HEK293 (cell line): ENCODE measurements at regions not wholly inside any gene's neighbourhood (a gene's known extent, or its start where the extent isn't known, plus 50 kb on each side); places are given as distances from the start of the nearest gene placed in this dataset.
A peak's percentile ranks its signal among the peaks of the same experiment; 100 is the strongest.

Experiments used
- FEZF1 ChIP-seq: fragments of 450-650 bp; formaldehyde crosslinking; IDR thresholded peaks from 2 replicates; pipeline ENCODE4 v1.5.1; 2016; ENCODE audit warnings: missing biosample characterization, missing genetic modification characterization
- TRIM28 ChIP-seq: IDR thresholded peaks from 2 replicates; pipeline ENCODE4 v1.6.1; 2011; ENCODE audit warnings: low read length, control low read depth, borderline replicate concordance
- ZFP37 ChIP-seq: fragments of 450-650 bp; formaldehyde crosslinking; IDR thresholded peaks from 2 replicates; pipeline ENCODE4 v1.5.1; 2016; ENCODE audit warnings: missing biosample characterization, missing genetic modification characterization
- ZIC2 ChIP-seq: fragments of 450-650 bp; formaldehyde crosslinking; IDR thresholded peaks from 2 replicates; pipeline ENCODE4 v1.5.1; 2016; ENCODE audit warnings: missing biosample characterization, missing genetic modification characterization
- ZNF10 ChIP-seq: fragments of 450-650 bp; formaldehyde crosslinking; IDR thresholded peaks from 2 replicates; pipeline ENCODE4 v1.5.1; 2017; ENCODE audit warnings: missing biosample characterization, missing genetic modification characterization
- ZNF114 ChIP-seq: fragments of 450-650 bp; formaldehyde crosslinking; IDR thresholded peaks from 2 replicates; pipeline ENCODE4 v1.5.0; 2017; ENCODE audit warnings: missing biosample characterization, missing genetic modification characterization
- ZNF157 ChIP-seq: fragments of 450-650 bp; formaldehyde crosslinking; IDR thresholded peaks from 2 replicates; pipeline ENCODE4 v1.5.1; 2016; ENCODE audit warnings: missing biosample characterization, missing genetic modification characterization
- ZNF16 ChIP-seq: fragments of 450-650 bp; formaldehyde crosslinking; IDR thresholded peaks from 2 replicates; pipeline ENCODE4 v1.5.1; 2016; ENCODE audit warnings: low read depth, missing biosample characterization, missing genetic modification characterization
- ZNF19 ChIP-seq: fragments of 450-650 bp; formaldehyde crosslinking; IDR thresholded peaks from 2 replicates; pipeline ENCODE4; 2016; ENCODE audit warnings: missing biosample characterization, missing genetic modification characterization, low read depth
- ZNF341 ChIP-seq: fragments of 450-650 bp; formaldehyde crosslinking; IDR thresholded peaks from 2 replicates; pipeline ENCODE4; 2016; ENCODE audit warnings: low read depth, missing biosample characterization, missing genetic modification characterization
- ZNF423 ChIP-seq: fragments of 450-650 bp; formaldehyde crosslinking; IDR thresholded peaks from 2 replicates; pipeline ENCODE4 v1.5.1; 2016; ENCODE audit warnings: missing biosample characterization, missing genetic modification characterization
- ZNF433 ChIP-seq: fragments of 450-650 bp; formaldehyde crosslinking; IDR thresholded peaks from 2 replicates; pipeline ENCODE4 v1.5.1; 2016; ENCODE audit warnings: missing biosample characterization, missing genetic modification characterization, low read depth
- ZNF510 ChIP-seq: fragments of 450-650 bp; formaldehyde crosslinking; IDR thresholded peaks from 2 replicates; pipeline ENCODE4 v1.5.1; 2018; ENCODE audit warnings: mild to moderate bottlenecking, missing genetic modification characterization, missing biosample characterization; ENCODE audit not compliant: insufficient replicate concordance
- ZNF514 ChIP-seq: fragments of 450-650 bp; formaldehyde crosslinking; IDR thresholded peaks from 2 replicates; pipeline ENCODE4 v1.5.1; 2016; ENCODE audit warnings: missing biosample characterization, missing genetic modification characterization
- ZNF658 ChIP-seq: fragments of 450-650 bp; formaldehyde crosslinking; IDR thresholded peaks from 2 replicates; pipeline ENCODE4; 2016; ENCODE audit warnings: missing biosample characterization, missing genetic modification characterization
- ZNF76 ChIP-seq: fragments of 450-650 bp; formaldehyde crosslinking; IDR thresholded peaks from 2 replicates; pipeline ENCODE4; 2016; ENCODE audit warnings: low read depth, missing biosample characterization, missing genetic modification characterization, borderline replicate concordance
- ZSCAN30 ChIP-seq: fragments of 450-650 bp; IDR thresholded peaks from 2 replicates; pipeline ENCODE4 v1.5.1; 2018; ENCODE audit warnings: missing biosample characterization, mild to moderate bottlenecking, missing genetic modification characterization, moderate library complexity
- TF ChIP-seq, protein P1 (sequence below): fragments of 450-650 bp; formaldehyde crosslinking; IDR thresholded peaks from 2 replicates; pipeline ENCODE4 v1.5.1; 2016; ENCODE audit warnings: missing biosample characterization, missing genetic modification characterization
- TF ChIP-seq, protein P2 (sequence below): fragments of 450-650 bp; IDR thresholded peaks from 2 replicates; pipeline ENCODE4 v1.5.1; 2018; ENCODE audit warnings: missing biosample characterization, mild to moderate bottlenecking, missing genetic modification characterization
- TF ChIP-seq, protein P3 (sequence below): fragments of 450-650 bp; formaldehyde crosslinking; IDR thresholded peaks from 2 replicates; pipeline ENCODE4 v1.5.0; 2017; ENCODE audit warnings: missing biosample characterization, missing genetic modification characterization, borderline replicate concordance
- TF ChIP-seq, protein P4 (sequence below): fragments of 450-650 bp; formaldehyde crosslinking; IDR thresholded peaks from 2 replicates; pipeline ENCODE4 v1.5.1; 2016; ENCODE audit warnings: missing biosample characterization, missing genetic modification characterization
- TF ChIP-seq, protein P5 (sequence below): fragments of 450-650 bp; formaldehyde crosslinking; IDR thresholded peaks from 2 replicates; pipeline ENCODE4 v1.5.1; 2016; ENCODE audit warnings: missing biosample characterization, missing genetic modification characterization, low read depth
- TF ChIP-seq, protein P6 (sequence below): fragments of 450-650 bp; formaldehyde crosslinking; IDR thresholded peaks from 2 replicates; pipeline ENCODE4 v1.5.1; 2016; ENCODE audit warnings: missing biosample characterization, missing genetic modification characterization

DNA sequence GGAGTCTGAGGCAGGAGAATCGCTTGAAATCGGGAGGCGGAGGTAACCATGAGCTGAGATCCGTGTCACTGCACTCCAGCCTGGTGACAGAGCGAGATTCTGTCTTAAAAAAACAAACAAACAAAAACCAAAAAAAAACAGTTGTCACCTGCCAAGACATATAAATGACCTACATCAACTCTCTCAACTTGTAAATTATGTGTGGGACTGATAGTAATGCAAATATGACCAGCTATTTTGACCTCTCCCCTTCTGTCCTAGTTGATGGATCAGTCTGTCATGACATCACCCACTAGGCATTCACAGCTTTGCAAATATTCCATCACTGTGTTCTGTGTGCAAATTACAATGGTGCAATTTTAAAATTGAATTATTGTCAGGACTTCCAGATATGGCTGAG is 175.4 kb downstream of the EBLN2 start (continued):
- TF ChIP-seq, protein P1, sequence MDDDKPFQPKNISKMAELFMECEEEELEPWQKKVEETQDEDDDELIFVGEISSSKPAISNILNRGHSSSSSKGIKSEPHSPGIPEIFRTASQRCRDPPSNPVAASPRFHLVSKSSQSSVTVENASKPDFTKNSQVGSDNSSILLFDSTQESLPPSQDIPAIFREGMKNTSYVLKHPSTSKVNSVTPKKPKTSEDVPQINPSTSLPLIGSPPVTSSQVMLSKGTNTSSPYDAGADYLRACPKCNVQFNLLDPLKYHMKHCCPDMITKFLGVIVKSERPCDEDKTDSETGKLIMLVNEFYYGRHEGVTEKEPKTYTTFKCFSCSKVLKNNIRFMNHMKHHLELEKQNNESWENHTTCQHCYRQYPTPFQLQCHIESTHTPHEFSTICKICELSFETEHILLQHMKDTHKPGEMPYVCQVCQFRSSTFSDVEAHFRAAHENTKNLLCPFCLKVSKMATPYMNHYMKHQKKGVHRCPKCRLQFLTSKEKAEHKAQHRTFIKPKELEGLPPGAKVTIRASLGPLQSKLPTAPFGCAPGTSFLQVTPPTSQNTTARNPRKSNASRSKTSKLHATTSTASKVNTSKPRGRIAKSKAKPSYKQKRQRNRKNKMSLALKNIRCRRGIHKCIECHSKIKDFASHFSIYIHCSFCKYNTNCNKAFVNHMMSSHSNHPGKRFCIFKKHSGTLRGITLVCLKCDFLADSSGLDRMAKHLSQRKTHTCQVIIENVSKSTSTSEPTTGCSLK (tag by site-specific recombination), result no peak
- TF ChIP-seq ZFP37 (tag by site-specific recombination), result no peak
- no peak for TF ChIP-seq TRIM28
- no peak for TF ChIP-seq ZSCAN30 (tag by site-specific recombination)
- TF ChIP-seq ZNF114 (tag by site-specific recombination), result no peak
- no peak for TF ChIP-seq ZNF76
- no peak for TF ChIP-seq ZNF157 (tag by site-specific recombination)
- TF ChIP-seq ZNF658, result no peak
- TF ChIP-seq, protein P2, sequence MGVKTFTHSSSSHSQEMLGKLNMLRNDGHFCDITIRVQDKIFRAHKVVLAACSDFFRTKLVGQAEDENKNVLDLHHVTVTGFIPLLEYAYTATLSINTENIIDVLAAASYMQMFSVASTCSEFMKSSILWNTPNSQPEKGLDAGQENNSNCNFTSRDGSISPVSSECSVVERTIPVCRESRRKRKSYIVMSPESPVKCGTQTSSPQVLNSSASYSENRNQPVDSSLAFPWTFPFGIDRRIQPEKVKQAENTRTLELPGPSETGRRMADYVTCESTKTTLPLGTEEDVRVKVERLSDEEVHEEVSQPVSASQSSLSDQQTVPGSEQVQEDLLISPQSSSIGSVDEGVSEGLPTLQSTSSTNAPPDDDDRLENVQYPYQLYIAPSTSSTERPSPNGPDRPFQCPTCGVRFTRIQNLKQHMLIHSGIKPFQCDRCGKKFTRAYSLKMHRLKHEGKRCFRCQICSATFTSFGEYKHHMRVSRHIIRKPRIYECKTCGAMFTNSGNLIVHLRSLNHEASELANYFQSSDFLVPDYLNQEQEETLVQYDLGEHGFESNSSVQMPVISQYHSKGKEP, result 0 out of 2 replicates have a peak, but pooled peaks have one; percentile 13
- TF ChIP-seq ZIC2 (tag by site-specific recombination), result no peak
- no peak for TF ChIP-seq ZNF433 (tag by site-specific recombination)
- no peak for TF ChIP-seq ZNF341 (tag by site-specific recombination)
- TF ChIP-seq, protein P3, sequence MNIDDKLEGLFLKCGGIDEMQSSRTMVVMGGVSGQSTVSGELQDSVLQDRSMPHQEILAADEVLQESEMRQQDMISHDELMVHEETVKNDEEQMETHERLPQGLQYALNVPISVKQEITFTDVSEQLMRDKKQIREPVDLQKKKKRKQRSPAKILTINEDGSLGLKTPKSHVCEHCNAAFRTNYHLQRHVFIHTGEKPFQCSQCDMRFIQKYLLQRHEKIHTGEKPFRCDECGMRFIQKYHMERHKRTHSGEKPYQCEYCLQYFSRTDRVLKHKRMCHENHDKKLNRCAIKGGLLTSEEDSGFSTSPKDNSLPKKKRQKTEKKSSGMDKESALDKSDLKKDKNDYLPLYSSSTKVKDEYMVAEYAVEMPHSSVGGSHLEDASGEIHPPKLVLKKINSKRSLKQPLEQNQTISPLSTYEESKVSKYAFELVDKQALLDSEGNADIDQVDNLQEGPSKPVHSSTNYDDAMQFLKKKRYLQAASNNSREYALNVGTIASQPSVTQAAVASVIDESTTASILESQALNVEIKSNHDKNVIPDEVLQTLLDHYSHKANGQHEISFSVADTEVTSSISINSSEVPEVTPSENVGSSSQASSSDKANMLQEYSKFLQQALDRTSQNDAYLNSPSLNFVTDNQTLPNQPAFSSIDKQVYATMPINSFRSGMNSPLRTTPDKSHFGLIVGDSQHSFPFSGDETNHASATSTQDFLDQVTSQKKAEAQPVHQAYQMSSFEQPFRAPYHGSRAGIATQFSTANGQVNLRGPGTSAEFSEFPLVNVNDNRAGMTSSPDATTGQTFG, result no peak
- TF ChIP-seq, protein P4, sequence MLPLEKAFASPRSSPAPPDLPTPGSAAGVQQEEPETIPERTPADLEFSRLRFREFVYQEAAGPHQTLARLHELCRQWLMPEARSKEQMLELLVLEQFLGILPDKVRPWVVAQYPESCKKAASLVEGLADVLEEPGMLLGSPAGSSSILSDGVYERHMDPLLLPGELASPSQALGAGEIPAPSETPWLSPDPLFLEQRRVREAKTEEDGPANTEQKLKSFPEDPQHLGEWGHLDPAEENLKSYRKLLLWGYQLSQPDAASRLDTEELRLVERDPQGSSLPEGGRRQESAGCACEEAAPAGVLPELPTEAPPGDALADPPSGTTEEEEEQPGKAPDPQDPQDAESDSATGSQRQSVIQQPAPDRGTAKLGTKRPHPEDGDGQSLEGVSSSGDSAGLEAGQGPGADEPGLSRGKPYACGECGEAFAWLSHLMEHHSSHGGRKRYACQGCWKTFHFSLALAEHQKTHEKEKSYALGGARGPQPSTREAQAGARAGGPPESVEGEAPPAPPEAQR (tag by site-specific recombination), result no peak
- TF ChIP-seq, protein P5, sequence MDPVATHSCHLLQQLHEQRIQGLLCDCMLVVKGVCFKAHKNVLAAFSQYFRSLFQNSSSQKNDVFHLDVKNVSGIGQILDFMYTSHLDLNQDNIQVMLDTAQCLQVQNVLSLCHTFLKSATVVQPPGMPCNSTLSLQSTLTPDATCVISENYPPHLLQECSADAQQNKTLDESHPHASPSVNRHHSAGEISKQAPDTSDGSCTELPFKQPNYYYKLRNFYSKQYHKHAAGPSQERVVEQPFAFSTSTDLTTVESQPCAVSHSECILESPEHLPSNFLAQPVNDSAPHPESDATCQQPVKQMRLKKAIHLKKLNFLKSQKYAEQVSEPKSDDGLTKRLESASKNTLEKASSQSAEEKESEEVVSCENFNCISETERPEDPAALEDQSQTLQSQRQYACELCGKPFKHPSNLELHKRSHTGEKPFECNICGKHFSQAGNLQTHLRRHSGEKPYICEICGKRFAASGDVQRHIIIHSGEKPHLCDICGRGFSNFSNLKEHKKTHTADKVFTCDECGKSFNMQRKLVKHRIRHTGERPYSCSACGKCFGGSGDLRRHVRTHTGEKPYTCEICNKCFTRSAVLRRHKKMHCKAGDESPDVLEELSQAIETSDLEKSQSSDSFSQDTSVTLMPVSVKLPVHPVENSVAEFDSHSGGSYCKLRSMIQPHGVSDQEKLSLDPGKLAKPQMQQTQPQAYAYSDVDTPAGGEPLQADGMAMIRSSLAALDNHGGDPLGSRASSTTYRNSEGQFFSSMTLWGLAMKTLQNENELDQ (tag by site-specific recombination), result no peak
- TF ChIP-seq, protein P6, sequence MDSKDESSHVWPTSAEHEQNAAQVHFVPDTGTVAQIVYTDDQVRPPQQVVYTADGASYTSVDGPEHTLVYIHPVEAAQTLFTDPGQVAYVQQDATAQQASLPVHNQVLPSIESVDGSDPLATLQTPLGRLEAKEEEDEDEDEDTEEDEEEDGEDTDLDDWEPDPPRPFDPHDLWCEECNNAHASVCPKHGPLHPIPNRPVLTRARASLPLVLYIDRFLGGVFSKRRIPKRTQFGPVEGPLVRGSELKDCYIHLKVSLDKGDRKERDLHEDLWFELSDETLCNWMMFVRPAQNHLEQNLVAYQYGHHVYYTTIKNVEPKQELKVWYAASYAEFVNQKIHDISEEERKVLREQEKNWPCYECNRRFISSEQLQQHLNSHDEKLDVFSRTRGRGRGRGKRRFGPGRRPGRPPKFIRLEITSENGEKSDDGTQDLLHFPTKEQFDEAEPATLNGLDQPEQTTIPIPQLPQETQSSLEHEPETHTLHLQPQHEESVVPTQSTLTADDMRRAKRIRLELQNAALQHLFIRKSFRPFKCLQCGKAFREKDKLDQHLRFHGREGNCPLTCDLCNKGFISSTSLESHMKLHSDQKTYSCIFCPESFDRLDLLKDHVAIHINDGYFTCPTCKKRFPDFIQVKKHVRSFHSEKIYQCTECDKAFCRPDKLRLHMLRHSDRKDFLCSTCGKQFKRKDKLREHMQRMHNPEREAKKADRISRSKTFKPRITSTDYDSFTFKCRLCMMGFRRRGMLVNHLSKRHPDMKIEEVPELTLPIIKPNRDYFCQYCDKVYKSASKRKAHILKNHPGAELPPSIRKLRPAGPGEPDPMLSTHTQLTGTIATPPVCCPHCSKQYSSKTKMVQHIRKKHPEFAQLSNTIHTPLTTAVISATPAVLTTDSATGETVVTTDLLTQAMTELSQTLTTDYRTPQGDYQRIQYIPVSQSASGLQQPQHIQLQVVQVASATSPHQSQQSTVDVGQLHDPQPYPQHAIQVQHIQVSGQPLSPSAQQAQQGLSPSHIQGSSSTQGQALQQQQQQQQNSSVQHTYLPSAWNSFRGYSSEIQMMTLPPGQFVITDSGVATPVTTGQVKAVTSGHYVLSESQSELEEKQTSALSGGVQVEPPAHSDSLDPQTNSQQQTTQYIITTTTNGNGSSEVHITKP (tag by site-specific recombination), result peak; percentile 99
- no peak for TF ChIP-seq ZNF514
- no peak for TF ChIP-seq ZNF423 (tag by site-specific recombination)
- TF ChIP-seq ZNF510, result no peak
- peak; percentile 83 for TF ChIP-seq FEZF1 (tag by site-specific recombination)
- no peak for TF ChIP-seq ZNF19 (tag by site-specific recombination)
- no peak for TF ChIP-seq ZNF16
- TF ChIP-seq ZNF10 (tag by site-specific recombination), result no peak
